GM21390 (cell line): ENCODE measurements at regions not wholly inside any gene's neighbourhood (a gene's known extent, or its start where the extent isn't known, plus 50 kb on each side); places are given as distances from the start of the nearest gene placed in this dataset.
A peak's percentile ranks its signal among the peaks of the same experiment; 100 is the strongest.
"Not testable (repeated sequence)": the region's sequence is repeated elsewhere in the genome, so short reads cannot be mapped to it uniquely, and the experiment has no call there.

ENCODE experiments used
- ATAC-seq: cut with Tn5 transposase; IDR thresholded peaks from one replicate; pipeline ENCODE4 v1.9.1; 2021; ENCODE audit not compliant: unreplicated experiment

GRCh38 chr10:5576780-5577624 is 52.2 kb downstream of the CALML3 start:
- ATAC-seq, result no peak

DNA sequence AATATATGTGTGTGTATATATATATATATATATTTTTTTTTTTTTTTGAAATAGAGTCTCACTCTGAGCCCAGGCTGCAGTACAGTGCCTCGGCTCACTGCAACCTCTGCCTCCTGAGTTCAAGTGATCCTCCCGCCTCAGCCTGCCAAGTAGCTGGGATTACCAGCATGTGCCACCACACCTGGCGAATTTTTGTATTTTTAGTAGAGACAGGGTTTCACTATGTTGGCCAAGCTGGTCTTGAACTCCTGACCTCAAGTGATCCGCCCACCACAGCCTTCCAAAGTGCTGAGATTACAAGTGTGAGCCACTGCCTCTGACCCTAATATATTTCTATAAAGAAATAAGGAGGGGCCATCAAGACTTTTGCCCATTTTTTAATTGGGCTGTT is 55.3 kb downstream of the CALML3 start:
- ATAC-seq, result not testable (repeated sequence)

DNA sequence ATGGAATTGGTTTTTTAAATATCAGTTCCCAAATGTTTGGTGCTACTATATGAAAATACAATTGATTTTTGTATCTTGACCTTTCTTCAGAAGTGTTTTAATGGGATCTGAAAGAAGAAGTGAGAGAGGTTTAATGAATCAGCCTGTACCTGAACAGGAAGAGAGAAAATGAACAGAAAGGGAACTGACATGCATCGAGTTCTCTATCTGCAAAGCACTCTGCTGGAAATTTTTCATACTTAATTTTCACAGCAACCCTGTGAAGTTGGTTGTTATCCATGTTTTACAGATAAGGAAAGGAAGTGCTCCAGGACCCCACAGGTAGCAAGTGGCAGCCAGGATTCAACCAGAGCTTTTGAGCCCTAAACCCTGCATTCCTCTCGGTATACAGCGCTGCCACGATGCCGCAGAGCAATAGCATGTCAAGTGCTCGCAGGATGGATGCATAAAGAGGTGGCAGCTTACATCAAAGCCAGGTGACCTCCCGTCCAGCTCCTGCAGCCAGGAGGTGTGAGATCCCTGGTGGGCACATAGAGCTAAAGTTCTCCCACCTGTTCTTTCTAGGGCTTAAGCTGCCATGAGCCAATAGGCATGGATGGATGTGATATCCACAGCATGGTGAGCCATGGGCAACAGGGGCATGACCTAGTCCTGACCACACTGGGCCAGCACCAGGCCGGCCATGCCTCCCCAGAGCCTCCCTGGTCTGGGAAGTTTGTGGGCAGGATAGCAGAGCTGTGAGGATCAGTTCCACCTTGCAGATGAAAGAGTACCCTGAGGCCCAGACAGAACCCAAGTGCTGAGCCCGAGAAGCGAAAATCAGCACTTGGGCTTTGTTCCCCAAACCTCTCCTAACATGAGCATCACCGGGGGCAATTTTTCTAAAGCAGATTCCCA is 57.2 kb downstream of the CALML3 start:
- peak; percentile 63 for ATAC-seq

- no peak for ATAC-seq
Observed at GRCh38 chr10:5582736-5583135, 58.0 kb downstream of the CALML3 start.

- ATAC-seq, result no peak
Observed at GRCh38 chr10:5583525-5584175, 58.9 kb downstream of the CALML3 start.

GRCh38 chr10:5584895-5585516 is 60.2 kb downstream of the CALML3 start:
- ATAC-seq, result no peak

DNA sequence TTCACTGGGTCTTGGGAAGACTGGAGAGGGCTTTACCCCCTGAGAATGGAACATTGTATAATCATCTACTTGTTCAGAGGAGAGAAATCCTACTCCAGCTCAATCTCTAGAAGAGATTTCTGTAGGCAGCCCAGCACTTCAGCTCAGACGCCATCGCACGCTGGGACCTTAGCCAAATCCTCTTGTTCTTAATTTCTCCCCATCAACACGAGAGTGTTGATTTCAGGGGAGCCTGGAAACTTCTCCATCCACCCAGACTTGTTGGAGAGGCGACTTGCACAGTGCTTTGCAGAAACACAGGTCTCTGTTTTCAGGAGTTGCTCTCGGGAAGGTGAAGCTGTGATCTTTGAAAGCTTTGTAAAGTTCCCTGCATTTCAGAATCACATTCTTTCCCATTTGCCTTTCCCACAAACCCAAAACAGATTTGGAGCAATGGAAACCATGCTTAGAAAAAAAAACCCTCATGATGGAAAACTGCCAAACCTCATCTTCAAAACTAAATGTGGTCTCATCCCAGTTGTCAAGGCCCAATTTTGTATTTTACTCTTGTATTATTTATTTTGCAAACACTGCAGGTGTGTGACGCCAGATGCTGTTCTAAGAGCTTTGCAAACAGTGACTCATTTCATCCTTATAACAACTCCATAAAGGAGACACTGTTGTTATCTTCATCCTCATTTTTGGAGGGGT is 60.9 kb downstream of the CALML3 start:
- ATAC-seq, result no peak

DNA sequence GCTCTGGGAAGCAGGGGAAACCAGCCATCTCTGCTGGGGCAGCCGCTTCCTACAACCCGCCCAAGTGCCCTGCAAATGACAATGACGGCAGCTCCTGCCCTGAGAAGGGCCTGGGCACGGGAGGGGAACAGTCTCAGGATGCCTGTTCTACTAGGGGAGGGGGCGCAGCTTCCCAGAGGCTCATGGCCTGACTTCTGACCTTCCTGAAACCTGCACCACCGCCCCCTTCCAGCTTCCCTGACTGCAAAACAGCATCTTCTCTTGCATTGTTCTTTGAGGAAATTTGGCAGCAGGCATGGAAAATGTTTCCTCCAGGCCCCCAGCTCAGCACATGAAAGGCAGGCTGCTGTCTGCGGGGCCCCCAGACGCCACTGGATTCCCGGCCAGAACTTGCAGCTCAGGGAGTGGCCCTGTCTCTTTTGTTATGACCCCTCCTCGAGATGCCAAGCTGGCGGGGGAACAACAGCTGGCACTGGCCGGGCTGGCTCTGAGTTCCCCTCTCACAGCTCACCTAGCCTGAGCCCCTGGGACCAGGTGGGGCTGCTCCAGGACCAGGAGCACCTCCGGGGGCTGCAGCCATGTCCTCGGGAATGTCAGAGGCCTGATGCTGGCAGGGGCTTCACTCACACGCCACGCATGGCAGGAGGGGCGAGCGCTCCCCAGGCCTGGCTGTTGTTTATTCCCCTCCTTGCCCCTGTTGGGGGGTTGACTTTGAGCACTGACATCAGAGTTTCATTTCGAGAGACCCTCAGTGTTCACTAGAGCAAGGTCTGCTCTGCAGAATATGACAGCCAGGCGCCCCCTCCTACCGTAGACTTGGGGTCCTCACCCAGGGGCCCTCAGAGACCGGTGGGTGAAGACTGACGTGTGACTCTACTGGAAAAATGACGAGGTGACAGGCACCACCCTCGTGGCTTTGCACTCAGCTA is 62.7 kb downstream of the CALML3 start:
- no peak for ATAC-seq

DNA sequence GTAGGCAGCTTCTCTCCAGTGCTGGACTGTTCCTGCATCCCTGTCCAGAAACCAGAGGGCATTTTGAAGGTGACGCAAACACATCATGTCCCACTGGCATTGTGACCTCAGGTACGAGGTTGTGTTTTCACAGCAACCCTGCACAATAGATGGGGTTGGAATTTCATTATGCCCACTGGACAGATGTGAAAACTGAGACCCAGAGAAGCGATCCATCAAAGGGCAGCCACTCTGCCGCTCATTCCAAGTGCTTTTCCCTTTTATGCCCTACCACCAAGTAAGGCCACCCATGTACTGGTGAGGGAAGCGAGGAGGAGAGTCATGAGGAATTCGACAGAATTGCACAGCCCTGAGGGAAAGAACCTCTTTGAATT is 63.3 kb downstream of the CALML3 start:
- ATAC-seq, result no peak

GRCh38 chr10:5588603-5589002 is 63.8 kb downstream of the CALML3 start:
- no peak for ATAC-seq
